Midbrain (tissue), 1 donor: ENCODE measurements at regions not wholly inside any gene's neighbourhood (a gene's known extent, or its start where the extent isn't known, plus 50 kb on each side); places are given as distances from the start of the nearest gene placed in this dataset.

ENCODE experiments used
- DNase-seq: peaks from one replicate; lab custom pipeline; 2025; lab: John Stamatoyannopoulos, UW

GRCh38 chr20:16678779-16679178 lies 51.0 kb upstream of the SNRPB2 start:
- no peak for DNase-seq

GRCh38 chr20:16676891-16677290 lies 52.9 kb upstream of the SNRPB2 start:
- no peak for DNase-seq

- no peak for DNase-seq
Measured at GRCh38 chr20:16675001-16675564, 54.7 kb upstream of the SNRPB2 start.

- no peak for DNase-seq
Measured at GRCh38 chr20:16674243-16674642, 55.6 kb upstream of the SNRPB2 start.

- DNase-seq = no peak
Measured at GRCh38 chr20:16672299-16672698, 57.5 kb upstream of the SNRPB2 start.

- no peak for DNase-seq
Measured at GRCh38 chr20:16671753-16672152, 58.1 kb upstream of the SNRPB2 start.

GRCh38 chr20:16666272-16666671 lies 63.6 kb upstream of the SNRPB2 start:
- no peak for DNase-seq

- no peak for DNase-seq
Measured at GRCh38 chr20:16664020-16664419, 65.8 kb upstream of the SNRPB2 start.

- DNase-seq = no peak
Measured at GRCh38 chr20:16662467-16662866, 67.4 kb upstream of the SNRPB2 start.

- DNase-seq = peak; percentile 56
Measured at GRCh38 chr20:16661756-16662155, 68.1 kb upstream of the SNRPB2 start.

- DNase-seq = no peak
Measured at GRCh38 chr20:16654858-16655535, 74.8 kb upstream of the SNRPB2 start.

- no peak for DNase-seq
Measured at GRCh38 chr20:16653266-16653665, 76.6 kb upstream of the SNRPB2 start.

- no peak for DNase-seq
Measured at GRCh38 chr20:16647875-16648597, 74.8 kb upstream of the KIF16B start.

GRCh38 chr20:16641511-16642023 lies 68.3 kb upstream of the KIF16B start:
- DNase-seq = no peak

GRCh38 chr20:16639027-16639941 lies 66.0 kb upstream of the KIF16B start:
- DNase-seq = no peak

GRCh38 chr20:16637797-16638196 lies 64.5 kb upstream of the KIF16B start:
- no peak for DNase-seq

- DNase-seq = no peak
Measured at GRCh38 chr20:16626849-16627248, 53.6 kb upstream of the KIF16B start.

- no peak for DNase-seq
Measured at GRCh38 chr20:16624106-16624505, 50.9 kb upstream of the KIF16B start.
